GM21390 (cell line): ENCODE measurements at regions not wholly inside any gene's neighbourhood (a gene's known extent, or its start where the extent isn't known, plus 50 kb on each side); places are given as distances from the start of the nearest gene placed in this dataset.

ENCODE experiments used
- ATAC-seq: cut with Tn5 transposase; IDR thresholded peaks from one replicate; pipeline ENCODE4 v1.9.1; 2021; ENCODE audit not compliant: unreplicated experiment

DNA sequence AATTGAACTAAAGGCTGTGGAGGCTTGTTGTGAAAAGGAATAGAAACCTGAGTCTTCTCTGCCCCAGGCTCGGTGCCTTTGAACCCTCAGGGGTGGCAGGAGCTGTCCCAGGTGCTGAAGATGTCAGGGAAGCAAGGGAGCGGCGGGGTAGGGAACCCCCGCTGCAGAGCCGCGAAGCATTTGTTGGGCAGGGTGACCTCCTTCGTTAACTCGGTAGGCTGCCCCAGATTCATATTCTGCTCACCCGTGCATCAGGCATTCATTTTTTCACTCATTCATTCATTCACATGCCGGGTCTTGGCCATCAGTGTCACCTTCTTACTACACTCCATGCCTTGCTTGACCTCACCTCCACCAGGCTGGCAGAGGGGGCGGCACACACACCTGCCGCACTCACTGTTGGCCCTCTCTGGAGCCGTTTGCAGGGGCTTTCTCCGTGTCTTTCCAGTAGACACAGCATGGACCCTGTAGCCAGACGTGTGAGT lies 618.9 kb downstream of the BRD1 start:
- ATAC-seq = no peak

DNA sequence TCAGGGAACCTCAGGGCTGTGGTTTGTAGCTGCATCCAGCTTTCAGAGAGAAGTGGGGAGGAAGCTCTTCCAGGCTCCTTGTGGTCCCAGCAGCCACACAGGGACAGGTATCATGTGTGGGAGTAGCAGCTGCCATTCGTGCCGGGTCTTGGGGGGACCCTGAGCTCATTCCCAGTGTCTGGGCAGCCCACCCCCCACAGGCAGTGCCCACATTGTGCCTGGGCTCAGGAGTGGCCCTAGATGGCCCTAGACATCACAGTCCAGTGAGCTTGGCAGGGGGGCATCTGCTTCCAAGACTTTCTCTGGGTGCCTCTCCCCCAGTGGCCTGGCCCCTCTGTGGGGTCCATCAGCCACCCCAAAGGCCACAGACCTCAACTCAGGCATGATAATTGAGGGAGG lies 619.7 kb downstream of the BRD1 start:
- no peak for ATAC-seq

- ATAC-seq = no peak
Measured at GRCh38 chr22:49207008-49208003, 620.4 kb downstream of the BRD1 start.

DNA sequence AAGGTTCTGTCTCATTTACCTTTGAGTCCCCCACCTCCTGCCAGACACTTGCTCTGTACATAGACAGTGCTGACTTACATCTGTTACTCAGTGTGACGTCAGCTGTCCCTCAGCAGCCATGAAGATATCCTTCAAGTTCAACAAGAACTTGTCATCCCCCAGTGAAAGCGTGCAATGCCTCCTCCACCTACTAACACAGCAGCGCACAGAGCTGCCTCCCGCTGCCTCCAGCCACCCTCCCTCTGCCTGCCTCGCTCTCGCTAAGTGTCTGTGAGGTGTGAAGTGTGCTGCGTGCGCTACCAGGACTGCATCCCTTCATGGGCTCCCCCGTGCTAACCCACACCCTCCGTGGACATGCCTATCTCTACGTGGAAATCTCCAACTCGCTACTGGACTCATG lies 621.4 kb downstream of the BRD1 start:
- ATAC-seq = no peak

DNA sequence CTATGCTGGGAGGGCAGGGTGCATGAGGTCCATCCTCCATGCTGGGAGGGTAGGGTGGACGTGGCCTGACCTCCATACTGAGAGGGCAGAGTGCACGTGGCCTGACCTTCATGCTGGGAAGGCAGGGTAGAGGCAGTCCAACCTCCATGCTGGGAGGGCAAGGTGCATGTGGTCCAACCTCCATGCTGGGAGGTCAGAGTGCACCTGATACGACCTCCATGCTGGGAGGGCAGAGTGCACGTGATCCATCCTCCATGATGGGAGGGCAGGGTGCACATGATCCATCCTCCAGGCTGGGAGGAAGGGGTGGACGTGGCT lies 622.2 kb downstream of the BRD1 start:
- no peak for ATAC-seq

- no peak for ATAC-seq
Measured at GRCh38 chr22:49204599-49205482, 622.8 kb downstream of the BRD1 start.

GRCh38 chr22:49203859-49204598 lies 623.6 kb downstream of the BRD1 start:
- ATAC-seq = no peak

DNA sequence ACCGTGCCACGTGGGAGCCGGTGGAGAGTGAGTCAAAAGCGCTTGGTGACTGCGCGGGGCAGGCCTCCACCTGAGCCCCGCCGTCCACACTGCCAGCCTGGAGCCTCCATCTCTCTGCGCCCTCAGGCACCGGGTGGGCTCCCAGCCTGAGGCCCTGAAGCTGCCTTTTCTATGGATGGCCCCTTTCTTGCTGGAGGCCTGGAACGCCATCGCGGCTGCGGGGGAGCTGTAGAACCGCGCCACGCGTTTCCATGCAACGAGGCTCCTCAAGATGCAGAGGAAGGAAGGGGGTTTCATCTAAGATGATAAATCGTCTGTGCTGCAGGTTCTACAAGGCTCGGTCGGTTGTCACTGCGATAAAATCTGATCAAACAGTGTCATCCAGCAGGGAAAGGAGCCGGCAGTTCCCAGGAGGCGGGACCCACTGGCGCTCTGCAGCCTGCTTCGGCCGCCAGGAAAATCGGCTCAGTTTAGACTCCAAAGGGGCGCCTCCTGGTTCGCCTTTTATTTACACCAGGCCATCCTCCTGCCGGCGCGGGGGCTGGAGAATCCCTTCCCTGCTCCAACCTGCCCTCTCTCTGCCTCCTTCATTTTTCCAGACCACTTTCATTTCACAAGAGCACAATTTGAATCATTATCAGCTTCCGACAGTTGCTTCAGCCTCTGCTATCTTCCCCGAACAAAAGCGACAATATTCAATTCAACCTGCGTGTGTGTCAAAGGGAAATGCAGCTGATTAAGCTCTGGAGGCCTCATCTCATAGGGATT lies 624.4 kb downstream of the BRD1 start:
- no peak for ATAC-seq

DNA sequence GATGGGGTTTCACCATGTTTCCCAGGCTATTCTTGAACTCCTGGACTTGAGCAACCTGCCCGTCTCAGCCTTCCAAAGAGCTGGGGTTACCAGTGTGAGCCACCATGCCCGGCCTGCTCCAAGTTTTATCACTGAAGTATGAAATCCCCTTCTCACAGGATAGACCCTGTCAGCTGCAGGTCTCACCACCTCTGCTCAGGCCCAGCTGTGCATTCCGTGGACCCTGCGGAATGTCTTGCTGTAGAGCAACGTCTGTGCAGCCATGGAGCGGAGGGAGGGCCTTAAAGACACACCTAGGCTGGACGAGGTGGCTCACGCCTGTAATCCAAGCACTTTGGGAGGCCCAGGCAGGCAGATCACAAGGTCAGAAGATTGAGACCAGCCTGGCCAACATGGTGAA lies 625.4 kb downstream of the BRD1 start:
- no peak for ATAC-seq

GRCh38 chr22:49201046-49201970 lies 626.4 kb downstream of the BRD1 start:
- ATAC-seq = no peak

GRCh38 chr22:49199224-49199623 lies 628.4 kb downstream of the BRD1 start:
- ATAC-seq = no peak

- no peak for ATAC-seq
Measured at GRCh38 chr22:49198705-49199084, 629.0 kb downstream of the BRD1 start.

GRCh38 chr22:49197986-49198704 lies 629.5 kb downstream of the BRD1 start:
- no peak for ATAC-seq

DNA sequence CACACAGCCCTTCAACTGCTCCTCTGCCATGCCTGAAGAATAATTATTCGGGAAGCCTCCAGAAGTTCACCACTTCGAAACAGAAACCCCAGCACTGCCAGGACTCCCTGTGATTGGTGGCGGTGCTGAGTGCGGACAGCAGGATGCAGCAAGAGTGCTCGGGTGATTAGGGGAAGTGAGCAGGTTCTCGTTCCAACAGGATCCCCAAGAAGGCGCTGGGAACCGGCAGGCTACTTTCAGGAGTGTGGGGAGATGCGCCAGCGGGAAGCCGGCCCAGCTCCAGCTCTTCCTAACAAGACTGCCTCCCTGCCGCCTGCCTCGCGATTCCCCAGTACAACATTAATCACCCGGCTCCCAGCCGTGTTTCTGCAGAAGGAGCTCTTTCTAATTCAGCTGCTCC lies 630.2 kb downstream of the BRD1 start:
- ATAC-seq = no peak

GRCh38 chr22:49196046-49196511 lies 631.6 kb downstream of the BRD1 start:
- no peak for ATAC-seq

DNA sequence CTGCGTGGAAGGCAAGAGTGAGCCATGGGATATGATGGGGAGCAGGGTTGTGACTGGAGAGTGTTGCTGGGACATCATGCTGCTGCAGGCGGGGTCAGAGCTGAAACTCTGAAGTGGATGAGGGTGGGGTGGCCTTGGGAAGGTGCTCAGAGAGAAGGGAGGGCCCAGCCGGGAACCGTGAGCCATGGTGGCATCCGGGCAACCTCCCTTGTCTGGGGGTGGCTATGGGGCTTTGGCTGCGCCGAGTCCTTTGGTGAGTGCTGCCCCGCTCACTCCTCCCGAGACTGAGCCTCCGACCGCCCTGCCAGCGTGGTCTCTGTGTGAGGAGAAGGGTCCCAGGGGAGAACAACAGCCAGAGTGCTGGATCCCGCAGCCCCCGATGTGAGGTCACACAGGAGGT lies 632.0 kb downstream of the BRD1 start:
- no peak for ATAC-seq

- ATAC-seq = no peak
Measured at GRCh38 chr22:49193901-49194465, 633.7 kb downstream of the BRD1 start.

- no peak for ATAC-seq
Measured at GRCh38 chr22:49193348-49193747, 634.3 kb downstream of the BRD1 start.
